Stomach (tissue), 8 donors: ENCODE measurements at regions not wholly inside any gene's neighbourhood (a gene's known extent, or its start where the extent isn't known, plus 50 kb on each side); places are given as distances from the start of the nearest gene placed in this dataset.

Experiments used
- DNase-seq, 2 donors: peaks; one replicate each; pipeline versions ENCODE4 v3.0.0 to v3.0.0-alpha.2; 2013 to 2019
- H3K27ac ChIP-seq, 5 donors: fragments of 200-600 bp in 4 of 5; sonication (generic) in 4 of 5; one replicate each; pipeline ENCODE4 v1.5.1; 2013 to 2019; ENCODE audit warnings: mild to moderate bottlenecking in 1 of 5, moderate library complexity in 1 of 5
- H3K27me3 ChIP-seq, 3 donors: fragments of 200-600 bp; sonication (generic); one replicate each; pipeline ENCODE4 v1.5.1; 2017 to 2019; ENCODE audit warnings: mixed run types in 1 of 3
- H3K36me3 ChIP-seq, 4 donors: fragments of 200-600 bp; sonication (generic); 1 replicate in 3 of 4; 2 replicates in 1 of 4; pipeline ENCODE4 v1.5.1; 2016 to 2019
- H3K4me1 ChIP-seq, 4 donors: fragments of 200-600 bp; sonication (generic); one replicate each; pipeline ENCODE4 v1.5.1; 2016 to 2019
- H3K4me3 ChIP-seq, 4 donors: fragments of 200-600 bp; sonication (generic) in 3 of 4; one replicate each; pipeline ENCODE4 v1.5.1; 2016 to 2019; ENCODE audit warnings: mild to moderate bottlenecking in 1 of 4
- H3K9me3 ChIP-seq, 4 donors: fragments of 200-600 bp; sonication (generic); one replicate each; pipeline ENCODE4 v1.5.1; 2016 to 2019
- EP300 ChIP-seq: sonication (generic); formaldehyde crosslinking; IDR thresholded peaks from one replicate; pipeline ENCODE4 v1.6.1; 2017; ENCODE audit warnings: antibody characterized with exemption
- POLR2A ChIP-seq, 4 donors: fragments of 450-650 bp; IDR thresholded peaks; one replicate each; pipeline ENCODE4 v1.6.1; 2016; ENCODE audit warnings: antibody characterized with exemption in 4 of 4, control low read depth in 2 of 4, mild to moderate bottlenecking in 1 of 4, moderate library complexity in 1 of 4
- POLR2AphosphoS5 ChIP-seq, 3 donors: sonication (generic); formaldehyde crosslinking; IDR thresholded peaks; one replicate each; pipeline ENCODE4 v1.6.1; 2016; ENCODE audit warnings: antibody characterized with exemption in 3 of 3
- WGBS, 5 donors: extraction: QIAGEN DNeasy Blood & Tissue Kit in 3 of 5; methylation state at CpG; one replicate each; pipeline versions ENCODE4 v1.1.5 to v1.1.7; 2013 to 2018; 5-methylcytosine and 5-hydroxymethylcytosine counted together
- intact Hi-C: fragments of 100-400 bp; cut with DNase I; formaldehyde crosslinking; loops from one replicate; pipeline ENCODE4 v1.15.1; 2023; ENCODE audit warnings: low total_unique reads
- TF ChIP-seq, protein P1 (sequence below), 7 experiments: fragments of 450-650 bp in 4 of 7; fragments of 200-600 bp in 3 of 7; sonication (generic) in 3 of 7; IDR thresholded peaks; one replicate each; pipeline ENCODE4 v1.5.1; 2016 to 2019; ENCODE audit warnings: antibody characterized with exemption in 7 of 7, control low read depth in 2 of 7, mild to moderate bottlenecking in 1 of 7
- donor health status: healthy with polysubstance abuse.
- donor health status: Bipolar disorder and iron deficiency.
- donor health status: healthy.

GRCh38 chr5:143898381-143898780 lies 86.4 kb downstream of the HMHB1 start:
- Histone ChIP-seq H3K27ac (no peak overlapping the region), H3K4me1 (peaks cover 0 to 9% (median 0%) of the 10 kb centered on the region in 4 donors), H3K27me3 (no peaks in the 10 kb centered on the region), H3K9me3 (no peaks in the 10 kb centered on the region), H3K36me3 (no peaks in the 10 kb centered on the region), H3K4me3 (no peak overlapping the region)
- DNase-seq: no peak
- TF ChIP-seq POLR2AphosphoS5 (IDR thresholded peaks at IDR 0.05) (no peak), EP300 (no peak), POLR2A (IDR thresholded peaks at IDR 0.05) (no peak)
- TF ChIP-seq, protein P1, sequence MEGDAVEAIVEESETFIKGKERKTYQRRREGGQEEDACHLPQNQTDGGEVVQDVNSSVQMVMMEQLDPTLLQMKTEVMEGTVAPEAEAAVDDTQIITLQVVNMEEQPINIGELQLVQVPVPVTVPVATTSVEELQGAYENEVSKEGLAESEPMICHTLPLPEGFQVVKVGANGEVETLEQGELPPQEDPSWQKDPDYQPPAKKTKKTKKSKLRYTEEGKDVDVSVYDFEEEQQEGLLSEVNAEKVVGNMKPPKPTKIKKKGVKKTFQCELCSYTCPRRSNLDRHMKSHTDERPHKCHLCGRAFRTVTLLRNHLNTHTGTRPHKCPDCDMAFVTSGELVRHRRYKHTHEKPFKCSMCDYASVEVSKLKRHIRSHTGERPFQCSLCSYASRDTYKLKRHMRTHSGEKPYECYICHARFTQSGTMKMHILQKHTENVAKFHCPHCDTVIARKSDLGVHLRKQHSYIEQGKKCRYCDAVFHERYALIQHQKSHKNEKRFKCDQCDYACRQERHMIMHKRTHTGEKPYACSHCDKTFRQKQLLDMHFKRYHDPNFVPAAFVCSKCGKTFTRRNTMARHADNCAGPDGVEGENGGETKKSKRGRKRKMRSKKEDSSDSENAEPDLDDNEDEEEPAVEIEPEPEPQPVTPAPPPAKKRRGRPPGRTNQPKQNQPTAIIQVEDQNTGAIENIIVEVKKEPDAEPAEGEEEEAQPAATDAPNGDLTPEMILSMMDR (IDR thresholded peaks at IDR 0.05): no peak
- intact Hi-C loops: no loop called here
- 79 to 90% (median 90%) methylated on average over 1 of the region's 1 CpG for WGBS, 5 donors

DNA sequence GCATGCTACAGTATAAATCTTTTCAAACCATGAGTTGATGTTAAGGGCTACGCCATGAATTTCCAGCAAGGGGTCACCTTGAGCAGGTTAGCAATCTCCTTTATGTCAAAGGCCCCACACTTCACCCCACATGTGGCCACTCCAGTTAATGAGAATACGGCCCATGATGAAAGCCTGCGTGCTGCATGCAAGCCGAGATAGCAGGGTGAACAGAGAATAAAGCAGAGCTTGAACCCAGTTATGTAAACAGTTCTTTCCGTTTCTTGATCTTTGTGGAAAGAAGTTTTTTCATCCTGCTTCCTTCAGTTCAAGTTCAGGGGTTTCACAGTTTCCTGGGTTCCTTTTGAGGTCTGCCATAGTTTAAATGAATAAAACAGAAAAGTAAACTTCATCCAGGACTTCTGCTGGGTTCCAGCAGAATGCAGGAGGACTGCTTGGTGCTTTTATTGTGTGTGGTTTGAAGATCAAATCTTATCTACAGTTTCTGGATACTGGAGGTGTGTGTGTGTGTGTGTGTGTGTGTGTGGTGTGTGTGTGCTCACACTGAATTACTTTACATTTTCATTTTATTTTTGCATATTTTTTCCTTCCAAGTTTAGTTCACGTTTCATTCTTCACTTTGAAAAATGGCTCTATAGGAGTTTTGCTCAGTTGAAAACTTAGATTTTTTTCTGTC lies 87.1 kb downstream of the HMHB1 start:
- 40 to 53% (median 46%) methylated on average over 6 of the region's 6 CpGs for whole genome bisulfite sequencing, 5 donors
- H3K27ac ChIP-seq: no peak overlapping the region
- H3K4me3 ChIP-seq: no peak overlapping the region
- no peak for DNase-seq
- intact Hi-C loops: no loop called here
- TF ChIP-seq POLR2AphosphoS5 (IDR thresholded peaks at IDR 0.05): no peak
- no peak for TF ChIP-seq POLR2A (IDR thresholded peaks at IDR 0.05)
- TF ChIP-seq, protein P1 (IDR thresholded peaks at IDR 0.05): no peak
- TF ChIP-seq EP300: no peak
- peaks cover 0 to 9% (median 0%) of the 10 kb centered on the region in 4 donors for H3K4me1 ChIP-seq
- H3K9me3 ChIP-seq: no peaks in the 10 kb centered on the region
- H3K27me3 ChIP-seq: no peaks in the 10 kb centered on the region
- no peaks in the 10 kb centered on the region for H3K36me3 ChIP-seq

DNA sequence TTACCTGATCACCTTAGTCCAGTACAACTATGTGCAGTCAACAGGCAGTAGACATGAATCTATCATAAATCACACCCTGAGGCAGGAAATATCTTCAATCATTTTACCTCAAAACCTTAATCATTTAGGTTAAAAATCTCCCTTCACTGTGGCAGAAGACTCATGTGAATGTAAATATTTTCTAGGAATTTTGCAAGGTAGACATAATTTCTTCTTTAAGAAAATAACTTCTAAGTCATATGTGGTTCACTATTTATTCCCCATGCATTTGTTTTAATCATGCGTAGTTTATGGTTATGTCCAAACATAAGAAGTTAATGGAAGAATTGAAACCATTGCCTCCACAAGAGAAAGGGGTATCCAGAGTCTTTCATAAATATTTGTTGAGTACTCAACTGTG lies 97.0 kb downstream of the HMHB1 start:
- H3K27ac ChIP-seq: no peak overlapping the region
- intact Hi-C loops: no loop called here
- H3K4me3 ChIP-seq: no peak overlapping the region
- H3K4me1 ChIP-seq: no peaks in the 10 kb centered on the region
- no peak for DNase-seq
- H3K9me3 ChIP-seq: no peaks in the 10 kb centered on the region
- WGBS, 5 donors: 88 to 96% (median 90%) methylated on average over 1 of the region's 1 CpG
- no peaks in the 10 kb centered on the region for H3K27me3 ChIP-seq
- H3K36me3 ChIP-seq: no peaks in the 10 kb centered on the region
- TF ChIP-seq, protein P1 (IDR thresholded peaks at IDR 0.05): no peak
- TF ChIP-seq POLR2AphosphoS5 (IDR thresholded peaks at IDR 0.05): no peak
- no peak for TF ChIP-seq EP300
- TF ChIP-seq POLR2A (IDR thresholded peaks at IDR 0.05): no peak

DNA sequence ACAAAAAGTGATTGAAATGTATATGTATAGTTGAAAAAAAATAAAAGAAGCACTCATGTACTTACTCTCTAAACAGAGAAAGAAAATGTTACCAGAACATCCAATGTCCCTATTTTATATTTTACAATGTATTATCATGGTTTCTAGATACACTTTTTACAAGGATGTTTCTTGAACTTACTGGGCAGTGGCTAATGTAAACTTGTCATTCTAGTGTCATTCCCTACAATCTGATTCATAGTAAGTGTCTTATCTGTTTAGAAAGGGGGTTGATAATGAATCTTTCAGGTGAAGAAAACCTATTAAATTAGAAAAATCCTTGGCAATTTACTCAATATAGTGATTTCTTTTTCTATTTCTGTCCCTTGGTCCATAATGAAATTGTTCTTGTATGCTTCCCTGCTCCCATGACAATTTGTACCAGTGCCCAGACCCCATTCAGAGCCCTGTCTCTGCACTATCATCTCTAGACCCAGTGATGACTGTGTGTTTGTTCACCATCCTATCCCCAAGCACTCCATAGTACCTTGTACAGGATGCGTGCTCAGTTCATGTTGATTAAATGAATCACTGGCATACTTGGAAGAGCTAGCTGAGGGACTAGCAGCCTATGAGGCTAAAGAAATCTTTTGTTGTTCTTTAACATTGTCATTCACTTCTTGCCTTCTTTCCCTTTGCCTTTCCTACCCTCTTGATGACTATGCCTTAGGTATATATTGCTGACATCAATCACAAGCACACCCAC lies 101.2 kb downstream of the HMHB1 start:
- Histone ChIP-seq H3K27ac (no peak overlapping the region), H3K4me1 (no peaks in the 10 kb centered on the region), H3K4me3 (no peak overlapping the region), H3K9me3 (no peaks in the 10 kb centered on the region), H3K27me3 (no peaks in the 10 kb centered on the region), H3K36me3 (no peaks in the 10 kb centered on the region)
- intact Hi-C loops: no loop called here
- no peak for DNase-seq
- TF ChIP-seq, protein P1 (IDR thresholded peaks at IDR 0.05): no peak
- TF ChIP-seq POLR2A (IDR thresholded peaks at IDR 0.05) (no peak), POLR2AphosphoS5 (IDR thresholded peaks at IDR 0.05) (no peak), EP300 (no peak)
- WGBS, 5 donors: 75 to 92% (median 84%) methylated on average over 1 of the region's 1 CpG
